GM18907 (cell line): ENCODE measurements at regions not wholly inside any gene's neighbourhood (a gene's known extent, or its start where the extent isn't known, plus 50 kb on each side); places are given as distances from the start of the nearest gene placed in this dataset.

Experiments
- ATAC-seq: cut with Tn5 transposase; IDR thresholded peaks from one replicate; pipeline ENCODE4 v1.9.1; 2021; ENCODE audit warnings: mild to moderate bottlenecking, moderate library complexity; ENCODE audit not compliant: unreplicated experiment

- no peak for ATAC-seq
Measured at GRCh38 chr13:58165617-58166016, 534.1 kb downstream of the PCDH17 start.

GRCh38 chr13:58181111-58181510, 549.6 kb downstream of the PCDH17 start:
- ATAC-seq = no peak

GRCh38 chr13:58187881-58188280, 556.3 kb downstream of the PCDH17 start:
- ATAC-seq = no peak

- ATAC-seq = no peak
Measured at GRCh38 chr13:58190577-58190976, 559.0 kb downstream of the PCDH17 start.

GRCh38 chr13:58191754-58192153, 560.2 kb downstream of the PCDH17 start:
- no peak for ATAC-seq

- no peak for ATAC-seq
Measured at GRCh38 chr13:58202099-58202498, 570.6 kb downstream of the PCDH17 start.

GRCh38 chr13:58207501-58207900, 576.0 kb downstream of the PCDH17 start:
- no peak for ATAC-seq

- ATAC-seq = no peak
Measured at GRCh38 chr13:58235454-58235853, 603.9 kb downstream of the PCDH17 start.

- no peak for ATAC-seq
Measured at GRCh38 chr13:58238972-58239773, 607.6 kb downstream of the PCDH17 start.

- no peak for ATAC-seq
Measured at GRCh38 chr13:58239774-58240268, 608.3 kb downstream of the PCDH17 start.

- ATAC-seq = no peak
Measured at GRCh38 chr13:58247080-58247479, 615.5 kb downstream of the PCDH17 start.

GRCh38 chr13:58254943-58255342, 623.4 kb downstream of the PCDH17 start:
- ATAC-seq = no peak

GRCh38 chr13:58266271-58266670, 634.7 kb downstream of the PCDH17 start:
- no peak for ATAC-seq

- no peak for ATAC-seq
Measured at GRCh38 chr13:58298556-58299135, 667.1 kb downstream of the PCDH17 start.

- no peak for ATAC-seq
Measured at GRCh38 chr13:58300224-58300623, 668.7 kb downstream of the PCDH17 start.

- ATAC-seq = no peak
Measured at GRCh38 chr13:58300974-58301681, 669.6 kb downstream of the PCDH17 start.

- no peak for ATAC-seq
Measured at GRCh38 chr13:58302349-58302748, 670.8 kb downstream of the PCDH17 start.

- ATAC-seq = no peak
Measured at GRCh38 chr13:58306062-58306461, 674.5 kb downstream of the PCDH17 start.

- no peak for ATAC-seq
Measured at GRCh38 chr13:58313219-58313618, 681.7 kb downstream of the PCDH17 start.

- no peak for ATAC-seq
Measured at GRCh38 chr13:58318495-58319167, 687.1 kb downstream of the PCDH17 start.

GRCh38 chr13:58324161-58324560, 692.6 kb downstream of the PCDH17 start:
- ATAC-seq = no peak
